Lower leg skin (tissue), 3 donors: ENCODE measurements at regions not wholly inside any gene's neighbourhood (a gene's known extent, or its start where the extent isn't known, plus 50 kb on each side); places are given as distances from the start of the nearest gene placed in this dataset.

Source experiments
- CTCF ChIP-seq, 3 donors: fragments of 450-650 bp; IDR thresholded peaks; one replicate each; pipeline ENCODE4 v1.5.1; 2016; ENCODE audit warnings: antibody characterized with exemption in 3 of 3, mild to moderate bottlenecking in 3 of 3, moderate library complexity in 2 of 3
- POLR2A ChIP-seq, 2 donors: fragments of 450-650 bp; IDR thresholded peaks; one replicate each; pipeline ENCODE4 v1.6.1; 2016 to 2017; ENCODE audit warnings: antibody characterized with exemption in 2 of 2, mild to moderate bottlenecking in 1 of 2, moderate library complexity in 1 of 2

- TF ChIP-seq CTCF (IDR thresholded peaks at IDR 0.05) = no peak
- TF ChIP-seq POLR2A (IDR thresholded peaks at IDR 0.05) = no peak
Measured at GRCh38 chr2:238570926-238571325, 144.2 kb downstream of the ASB1 start.
